IMR-90 (cell line): ENCODE measurements at regions not wholly inside any gene's neighbourhood (a gene's known extent, or its start where the extent isn't known, plus 50 kb on each side); places are given as distances from the start of the nearest gene placed in this dataset.

Experiments
- ATAC-seq: fragments of 200-7000 bp; cut with Tn5 transposase; 2 replicates; pipeline ENCODE4 v1.9.1; 2020; ENCODE audit warnings: low read depth, mild to moderate bottlenecking, moderate library complexity
- BruUV-seq: library from RNA; stranded (reverse); fragments of 400-500 nt; replicated peaks from 2 replicates; lab custom pipeline; 2021; lab: Mats Ljungman, UMichigan
- CTCF ChIA-PET: fragments of 300-600 bp; formaldehyde crosslinking; extraction: SDS; loops from one replicate; lab custom pipeline; 2021; ENCODE audit warnings: antibody characterized with exemption; lab: Yijun Ruan, JAX
- POLR2A ChIA-PET: fragments of 300-600 bp; sonication (Branson Sonifier 250); formaldehyde crosslinking; loops from one replicate; lab custom pipeline; 2022; ENCODE audit warnings: antibody characterized with exemption; ENCODE audit not compliant: unreplicated experiment; lab: Charles Lee
- DNase-seq: peaks from one replicate; pipeline ENCODE4 v3.0.0; 2013
- H2AFZ ChIP-seq: replicated peaks from 2 replicates; pipeline ENCODE3; 2013; ENCODE audit warnings: low read length, mild to moderate bottlenecking; ENCODE audit not compliant: poor library complexity
- H2AK5ac ChIP-seq: 2 replicates; pipeline ENCODE4 v1.6.1; 2013; ENCODE audit warnings: low read depth, low read length, inconsistent platforms
- H2AK9ac ChIP-seq: replicated peaks from 2 replicates; pipeline ENCODE3; 2013; ENCODE audit warnings: mild to moderate bottlenecking, low read depth, low read length, moderate library complexity; ENCODE audit not compliant: poor library complexity
- H2BK120ac ChIP-seq: 2 replicates; pipeline ENCODE4 v1.6.1; 2013; ENCODE audit warnings: low read depth, low read length, inconsistent platforms
- H2BK15ac ChIP-seq: 3 replicates; pipeline ENCODE4 v1.6.1; 2013; ENCODE audit warnings: low read depth, low read length, inconsistent platforms
- H2BK20ac ChIP-seq: 2 replicates; pipeline ENCODE4 v1.6.1; 2013; ENCODE audit warnings: low read depth, mild to moderate bottlenecking, inconsistent platforms, low read length, moderate library complexity
- H2BK5ac ChIP-seq: 2 replicates; pipeline ENCODE4 v1.6.1; 2013; ENCODE audit warnings: mild to moderate bottlenecking, low read depth, low read length, inconsistent platforms; ENCODE audit not compliant: poor library complexity, severe bottlenecking
- H3K14ac ChIP-seq: replicated peaks from 2 replicates; pipeline ENCODE4 v1.6.1; 2013; ENCODE audit warnings: low read depth, low read length, inconsistent platforms
- H3K18ac ChIP-seq: 2 replicates; pipeline ENCODE4 v1.6.1; 2013; ENCODE audit warnings: low read depth, low read length, control low read depth
- H3K23ac ChIP-seq: 2 replicates; pipeline ENCODE4 v1.6.1; 2013; ENCODE audit warnings: low read depth, low read length, inconsistent platforms
- H3K27ac ChIP-seq: 2 replicates; pipeline ENCODE4 v1.5.1; 2013; ENCODE audit warnings: mild to moderate bottlenecking, control low read depth, low read length; ENCODE audit not compliant: insufficient read depth
- H3K27me3 ChIP-seq: 2 replicates; pipeline ENCODE4 v1.6.1; 2013; ENCODE audit warnings: low read length; ENCODE audit not compliant: control insufficient read depth, insufficient read depth
- H3K36me3 ChIP-seq: 2 replicates; pipeline ENCODE4 v1.6.1; 2013; ENCODE audit warnings: low read length, mixed read lengths; ENCODE audit not compliant: control insufficient read depth, insufficient read depth
- H3K4ac ChIP-seq: 2 replicates; pipeline ENCODE4 v1.6.1; 2013; ENCODE audit warnings: low read depth, low read length, inconsistent platforms
- H3K4me1 ChIP-seq: 2 replicates; pipeline ENCODE4 v1.6.1; 2013; ENCODE audit warnings: low read length, mixed read lengths; ENCODE audit not compliant: control insufficient read depth, insufficient read depth
- H3K4me2 ChIP-seq: 2 replicates; pipeline ENCODE4 v1.6.1; 2013; ENCODE audit warnings: low read depth, mild to moderate bottlenecking, control low read depth, low read length, moderate library complexity
- H3K4me3 ChIP-seq: 2 replicates; pipeline ENCODE4 v1.5.1; 2013; ENCODE audit warnings: low read depth, mild to moderate bottlenecking, control low read depth, low read length, moderate library complexity; ENCODE audit not compliant: insufficient read depth
- H3K56ac ChIP-seq: 2 replicates; pipeline ENCODE4 v1.6.1; 2013; ENCODE audit warnings: low read length, inconsistent platforms; ENCODE audit not compliant: insufficient read depth; ENCODE audit errors: extremely low read depth
- H3K79me1 ChIP-seq, 2 experiments: 2 replicates each; pipeline ENCODE4 v1.6.1; 2013; ENCODE audit warnings: low read length in 2 of 2, inconsistent platforms in 1 of 2, low read depth in 1 of 2
- H3K9ac ChIP-seq: 2 replicates; pipeline ENCODE4 v1.6.1; 2013; ENCODE audit warnings: low read depth, low read length, control low read depth
- H3K9me1 ChIP-seq: 2 replicates; pipeline ENCODE4 v1.6.1; 2013; ENCODE audit warnings: low read length, inconsistent platforms; ENCODE audit not compliant: insufficient read depth
- H3K9me3 ChIP-seq: 2 replicates; pipeline ENCODE4 v1.6.1; 2013; ENCODE audit warnings: low read length; ENCODE audit not compliant: control insufficient read depth, insufficient read depth
- H4K20me1 ChIP-seq: 2 replicates; pipeline ENCODE4 v1.6.1; 2013; ENCODE audit warnings: low read length, inconsistent platforms; ENCODE audit not compliant: insufficient read depth
- H4K5ac ChIP-seq: 2 replicates; pipeline ENCODE4 v1.6.1; 2013; ENCODE audit warnings: mild to moderate bottlenecking, low read depth, low read length, control low read depth
- H4K8ac ChIP-seq, 2 experiments: 2 replicates each; pipeline ENCODE4 v1.6.1; 2013; ENCODE audit warnings: low read depth in 2 of 2, low read length in 2 of 2, control low read depth in 1 of 2, inconsistent platforms in 1 of 2
- H4K91ac ChIP-seq: 2 replicates; pipeline ENCODE4 v1.6.1; 2013; ENCODE audit warnings: low read depth, low read length, inconsistent platforms; ENCODE audit not compliant: insufficient read depth
- BHLHE40 ChIP-seq: fragments of 150-350 bp; IDR thresholded peaks from 2 replicates; pipeline ENCODE4 v1.6.1; 2016; ENCODE audit warnings: mild to moderate bottlenecking, low read depth, low read length
- CEBPB ChIP-seq: IDR thresholded peaks from 2 replicates; pipeline ENCODE4 v1.6.1; 2012; ENCODE audit warnings: low read depth, low read length, improper control_type of control experiment
- CHD1 ChIP-seq: IDR thresholded peaks from 2 replicates; pipeline ENCODE4 v1.6.1; 2012; ENCODE audit warnings: low read depth, low read length, improper control_type of control experiment
- CTCF ChIP-seq: conservative IDR thresholded peaks from 2 replicates; pipeline ENCODE4 v1.5.1; 2012; ENCODE audit warnings: mild to moderate bottlenecking, low read depth, low read length, improper control_type of control experiment
- ELK1 ChIP-seq: fragments of 150-350 bp; IDR thresholded peaks from 2 replicates; pipeline ENCODE4 v1.6.1; 2016; ENCODE audit warnings: low read depth, mild to moderate bottlenecking, low read length, moderate library complexity, borderline replicate concordance
- FOS ChIP-seq: fragments of 150-350 bp; IDR thresholded peaks from 2 replicates; pipeline ENCODE4 v1.6.1; 2016; ENCODE audit warnings: low read depth, low read length
- MAFK ChIP-seq: IDR thresholded peaks from 2 replicates; pipeline ENCODE4 v1.6.1; 2012; ENCODE audit warnings: low read depth, low read length, improper control_type of control experiment
- MAZ ChIP-seq: IDR thresholded peaks from 2 replicates; pipeline ENCODE4 v1.6.1; 2012; ENCODE audit warnings: low read depth, mild to moderate bottlenecking, low read length, improper control_type of control experiment, moderate library complexity, borderline replicate concordance
- MXI1 ChIP-seq: IDR thresholded peaks from 2 replicates; pipeline ENCODE4 v1.6.1; 2012; ENCODE audit warnings: low read depth, mild to moderate bottlenecking, low read length, moderate library complexity, borderline replicate concordance
- NFE2L2 ChIP-seq: fragments of 150-350 bp; IDR thresholded peaks from 2 replicates; pipeline ENCODE4 v1.6.1; 2016; ENCODE audit warnings: low read depth, mild to moderate bottlenecking, low read length
- POLR2A ChIP-seq: IDR thresholded peaks from 2 replicates; pipeline ENCODE4 v1.6.1; 2012; ENCODE audit warnings: mild to moderate bottlenecking, low read depth, low read length
- RAD21 ChIP-seq: IDR thresholded peaks from 2 replicates; pipeline ENCODE4 v1.6.1; 2012; ENCODE audit warnings: low read length, improper control_type of control experiment
- RCOR1 ChIP-seq: IDR thresholded peaks from 2 replicates; pipeline ENCODE4 v1.6.1; 2012; ENCODE audit warnings: mild to moderate bottlenecking, low read length, improper control_type of control experiment; ENCODE audit not compliant: insufficient replicate concordance
- RFX5 ChIP-seq: IDR thresholded peaks from 2 replicates; pipeline ENCODE4 v1.8.0; 2012; ENCODE audit warnings: low read depth, mild to moderate bottlenecking, low read length, moderate library complexity
- SMC3 ChIP-seq: fragments of 150-350 bp; IDR thresholded peaks from 2 replicates; pipeline ENCODE4 v1.6.1; 2016; ENCODE audit warnings: low read depth, mild to moderate bottlenecking, antibody characterized with exemption, low read length, moderate library complexity
- USF2 ChIP-seq: fragments of 150-350 bp; IDR thresholded peaks from 2 replicates; pipeline ENCODE4 v1.6.1; 2017; ENCODE audit warnings: mild to moderate bottlenecking, antibody characterized with exemption, low read length, low read depth
- WGBS, 2 experiments: methylation state at CpG; one replicate each; pipeline versions ENCODE4 v1.1.5 to v1.1.7; 2013; ENCODE audit warnings: missing lambda C conversion rate in 2 of 2; ENCODE audit not compliant: insufficient read length in 1 of 2; ENCODE audit errors: extremely low coverage in 2 of 2; 5-methylcytosine and 5-hydroxymethylcytosine counted together
- dilution Hi-C: fragments of 300-500 bp; cut with HindIII; formaldehyde crosslinking; loops from one replicate; pipeline ENCODE4 v1.14.3; 2018; ENCODE audit warnings: low sequenced_read_pairs; ENCODE audit not compliant: unreplicated experiment
- in situ Hi-C: fragments of 300-500 bp; cut with MboI; formaldehyde crosslinking; loops from 3 replicates; pipeline ENCODE4 v1.14.3; 2019; ENCODE audit warnings: low sequenced_read_pairs, inconsistent platforms, mixed read lengths
- intact Hi-C: fragments of 100-400 bp; cut with micrococcal nuclease; formaldehyde crosslinking; loops from 2 replicates; pipeline ENCODE4 v1.10.0; 2022

GRCh38 chr5:40405996-40406740 lies 273.5 kb upstream of the PTGER4 start:
- Histone ChIP-seq H2BK15ac (no peak overlapping the region), H3K27ac (no peak overlapping the region), H3K9me1 (peaks cover 10% of the 10 kb centered on the region), H4K20me1 (no peaks in the 10 kb centered on the region), H3K9ac (no peak overlapping the region), H2BK20ac (0 out of 2 replicates have a peak overlapping the region, but pooled peaks have one; percentile 14), H2AK9ac (no peak overlapping the region), H2AFZ (no peak overlapping the region), H3K79me1 (no peaks in the 10 kb centered on the region), H2BK5ac (no peak overlapping the region), H2BK120ac (no peak overlapping the region), H3K4ac (no peak overlapping the region), H4K5ac (no peak overlapping the region), H3K4me3 (no peak overlapping the region), H3K36me3 (no peaks in the 10 kb centered on the region), H4K91ac (no peak overlapping the region), H3K56ac (no peak overlapping the region), H3K14ac (no peak overlapping the region; the same call in 1 of the 2 replicates), H3K9me3 (no peaks in the 10 kb centered on the region), H3K23ac (no peak overlapping the region), H3K4me1 (peaks cover 4% of the 10 kb centered on the region), H3K27me3 (no peaks in the 10 kb centered on the region), H3K18ac (peak overlapping the region; percentile 5; the same call in 1 of the 2 replicates), H3K4me2 (no peak overlapping the region), H4K8ac (no peak overlapping the region; a peak in 1 of 4 replicates), H2AK5ac (no peak overlapping the region)
- no peak for ATAC-seq
- in situ Hi-C loops (no loop called here), dilution Hi-C loops (no loop called here), intact Hi-C loops (no loop called here)
- TF ChIP-seq RCOR1 (no peak), POLR2A (no peak), NFE2L2 (no peak), ELK1 (no peak), FOS (no peak), CHD1 (no peak), CEBPB (no peak), RFX5 (no peak), MAZ (no peak), MAFK (no peak), SMC3 (no peak), USF2 (no peak), BHLHE40 (no peak), MXI1 (no peak), RAD21 (no peak), CTCF (no peak)
- no TSS peak for BruUV-seq
- POLR2A ChIA-PET = no interaction called here
- DNase-seq = no peak
- WGBS, 2 experiments = no CpG with 5 or more reads among the region's 5 CpGs
- CTCF ChIA-PET = no interaction called here
